HG03439 (cell line): ENCODE measurements at regions not wholly inside any gene's neighbourhood (a gene's known extent, or its start where the extent isn't known, plus 50 kb on each side); places are given as distances from the start of the nearest gene placed in this dataset.

Experiments
- ATAC-seq: cut with Tn5 transposase; IDR thresholded peaks from one replicate; pipeline ENCODE4 v1.9.1; 2021; ENCODE audit warnings: mild to moderate bottlenecking, moderate library complexity; ENCODE audit not compliant: unreplicated experiment

GRCh38 chr6:14910692-14911547, 334.9 kb upstream of the JARID2 start:
- no peak for ATAC-seq

- no peak for ATAC-seq
Observed at GRCh38 chr6:14912226-14912625, 333.6 kb upstream of the JARID2 start.

DNA sequence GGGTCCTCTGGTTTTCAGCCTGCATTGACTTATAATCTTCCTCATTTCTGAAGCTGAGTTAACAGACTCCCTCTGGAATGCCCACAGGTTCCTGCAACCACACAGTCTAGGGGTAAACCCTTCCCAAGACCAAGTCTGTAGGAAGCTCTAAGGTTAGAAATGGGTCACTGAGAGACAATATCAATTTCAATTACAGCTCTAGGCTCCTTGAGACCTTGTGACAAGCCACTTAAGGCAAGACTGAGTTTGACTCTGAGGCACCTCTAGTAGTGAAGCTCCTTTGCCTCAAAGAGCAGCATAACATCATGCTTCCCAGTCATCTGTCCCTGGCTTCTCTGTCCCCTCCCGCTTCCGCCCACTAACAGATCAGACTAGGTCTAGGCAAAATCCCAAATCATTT, 333.2 kb upstream of the JARID2 start:
- ATAC-seq = no peak

GRCh38 chr6:14913931-14914330, 331.9 kb upstream of the JARID2 start:
- no peak for ATAC-seq

DNA sequence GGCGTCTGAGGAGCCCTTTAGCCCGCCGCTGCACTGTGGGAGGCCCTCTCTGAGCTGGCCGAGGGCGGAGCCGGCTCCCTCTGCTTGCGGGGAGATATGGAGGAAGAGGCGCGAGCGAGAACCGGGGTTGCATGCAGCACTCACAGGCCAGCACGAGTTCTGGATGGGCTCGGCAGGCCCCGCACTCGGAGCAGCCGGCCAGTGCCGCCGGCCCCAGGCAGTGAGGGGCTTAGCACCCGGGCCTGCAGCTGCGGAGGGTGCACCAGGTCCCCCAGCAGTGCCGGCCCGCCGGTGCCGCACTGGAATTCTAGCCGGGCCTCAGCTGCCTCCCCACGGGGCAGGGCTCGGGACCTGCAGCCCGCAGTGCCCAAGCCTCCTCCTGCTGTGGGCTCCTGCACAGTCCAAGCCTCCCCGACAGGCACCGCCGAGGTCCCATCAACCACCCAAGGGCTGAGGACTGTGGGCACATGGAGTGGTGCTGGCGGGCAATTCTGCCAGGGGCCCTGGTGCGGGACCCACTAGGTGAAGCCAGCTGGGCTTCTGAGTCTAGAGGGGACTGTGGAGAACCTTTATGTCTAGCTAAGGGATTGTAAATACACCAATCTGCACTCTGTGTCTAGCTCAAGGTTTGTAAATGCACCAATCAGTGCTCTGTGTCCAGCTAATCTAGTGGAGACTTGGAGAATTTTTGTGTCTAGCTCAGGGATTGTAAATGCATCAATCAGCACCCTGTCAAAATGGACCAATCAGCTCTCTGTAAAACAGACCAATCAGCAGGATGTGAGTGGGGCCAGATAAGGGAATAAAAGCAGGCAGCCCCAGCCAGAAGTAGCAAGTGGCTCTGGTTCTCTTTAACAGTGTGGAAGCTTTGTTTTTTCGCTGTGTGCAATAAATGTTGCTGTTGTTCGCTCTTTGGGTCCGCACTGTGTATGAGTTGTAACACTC, 329.7 kb upstream of the JARID2 start:
- ATAC-seq = no peak

- no peak for ATAC-seq
Observed at GRCh38 chr6:14917109-14917910, 328.6 kb upstream of the JARID2 start.

DNA sequence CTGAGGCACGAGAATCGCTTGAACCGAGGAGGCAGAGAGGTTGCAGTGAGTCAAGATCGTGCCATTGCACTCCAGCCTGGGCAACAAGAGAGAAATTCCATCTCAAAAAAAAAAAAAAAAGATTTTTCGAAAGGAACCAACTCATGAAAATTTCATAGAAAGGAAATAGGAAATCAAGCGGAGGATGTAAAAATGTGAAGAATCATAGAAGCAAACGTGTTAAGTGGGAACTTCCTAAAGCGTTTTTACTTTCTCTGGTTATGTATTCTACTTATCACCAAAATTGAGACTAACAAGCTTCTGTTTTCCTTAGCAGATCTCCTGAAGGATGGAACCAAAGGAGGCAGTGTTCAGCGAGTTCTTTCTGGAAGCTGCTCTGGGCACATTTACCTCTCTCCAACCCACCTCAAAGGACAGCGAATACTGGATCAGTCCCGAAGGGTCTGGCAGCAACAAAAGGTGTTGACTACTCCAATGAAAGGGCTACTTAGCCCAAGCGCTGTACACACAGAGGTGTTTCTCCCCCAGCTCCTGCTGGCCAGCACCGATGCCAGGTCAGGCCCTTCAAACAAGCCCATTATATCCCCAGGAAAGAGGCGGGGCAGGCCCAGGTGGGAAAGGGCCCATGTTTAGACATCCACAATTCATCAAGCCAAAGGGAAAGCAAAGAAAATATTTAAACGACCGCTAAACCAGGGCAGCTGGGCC, 327.5 kb upstream of the JARID2 start:
- no peak for ATAC-seq

- no peak for ATAC-seq
Observed at GRCh38 chr6:14919038-14919670, 326.7 kb upstream of the JARID2 start.

DNA sequence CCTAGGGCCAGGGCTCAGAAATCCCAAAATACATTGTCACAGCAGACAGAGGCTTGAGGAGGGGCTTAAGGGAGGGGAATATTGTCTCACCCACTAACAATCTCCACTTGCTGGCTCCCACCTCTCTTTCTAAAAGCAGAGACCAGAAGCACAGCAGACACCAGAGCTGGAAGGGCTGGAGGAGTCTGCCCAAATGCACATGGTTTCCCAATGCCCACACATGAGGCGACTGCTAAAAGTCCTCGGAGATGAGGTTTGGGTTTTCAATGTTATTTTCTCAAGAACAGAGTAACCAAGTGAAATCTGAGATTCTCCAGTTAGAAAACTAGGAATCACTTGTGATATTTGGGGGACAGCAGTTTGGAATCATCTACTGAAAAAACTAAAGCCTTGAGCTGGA, 325.6 kb upstream of the JARID2 start:
- no peak for ATAC-seq

GRCh38 chr6:14921170-14921569, 324.7 kb upstream of the JARID2 start:
- ATAC-seq = no peak

DNA sequence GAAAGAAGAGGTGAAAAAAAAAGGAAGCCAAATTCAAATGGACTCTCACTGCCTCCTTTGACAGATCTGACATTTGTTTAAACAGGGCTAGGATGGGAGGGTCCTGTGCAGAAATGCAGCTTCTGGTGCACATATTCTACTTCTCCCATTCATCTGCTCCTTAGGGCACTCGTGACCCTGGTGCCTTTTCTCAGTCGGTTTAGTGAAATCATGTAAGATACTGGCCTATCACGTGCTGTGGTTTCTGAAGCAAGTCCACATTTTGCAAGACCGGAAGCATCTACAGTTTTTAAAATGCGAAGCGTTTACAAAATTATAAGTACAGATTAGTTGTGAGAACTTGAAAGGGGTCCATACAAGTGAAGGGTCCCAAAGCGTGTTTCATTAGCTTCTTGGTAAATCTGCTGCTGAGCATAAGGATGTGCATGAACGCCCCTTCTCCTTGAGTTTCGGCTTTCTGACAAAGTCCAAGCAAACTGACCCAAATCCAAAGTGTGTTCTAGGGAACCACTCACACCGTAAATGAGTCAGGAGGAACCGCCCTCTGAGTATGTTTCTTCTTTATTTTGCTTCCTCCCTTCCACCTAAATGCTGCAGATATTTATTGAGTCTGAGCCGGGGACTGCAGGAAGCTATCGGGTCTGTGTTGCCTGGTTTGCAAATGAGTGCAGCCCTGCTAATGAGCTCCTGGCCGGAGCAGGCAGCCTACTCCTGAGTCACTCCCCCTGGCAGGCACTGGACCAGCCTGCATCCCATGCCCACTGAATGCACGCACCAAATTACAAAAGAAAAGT, 323.8 kb upstream of the JARID2 start:
- ATAC-seq = no peak

GRCh38 chr6:14922706-14923460, 323.0 kb upstream of the JARID2 start:
- ATAC-seq = no peak

DNA sequence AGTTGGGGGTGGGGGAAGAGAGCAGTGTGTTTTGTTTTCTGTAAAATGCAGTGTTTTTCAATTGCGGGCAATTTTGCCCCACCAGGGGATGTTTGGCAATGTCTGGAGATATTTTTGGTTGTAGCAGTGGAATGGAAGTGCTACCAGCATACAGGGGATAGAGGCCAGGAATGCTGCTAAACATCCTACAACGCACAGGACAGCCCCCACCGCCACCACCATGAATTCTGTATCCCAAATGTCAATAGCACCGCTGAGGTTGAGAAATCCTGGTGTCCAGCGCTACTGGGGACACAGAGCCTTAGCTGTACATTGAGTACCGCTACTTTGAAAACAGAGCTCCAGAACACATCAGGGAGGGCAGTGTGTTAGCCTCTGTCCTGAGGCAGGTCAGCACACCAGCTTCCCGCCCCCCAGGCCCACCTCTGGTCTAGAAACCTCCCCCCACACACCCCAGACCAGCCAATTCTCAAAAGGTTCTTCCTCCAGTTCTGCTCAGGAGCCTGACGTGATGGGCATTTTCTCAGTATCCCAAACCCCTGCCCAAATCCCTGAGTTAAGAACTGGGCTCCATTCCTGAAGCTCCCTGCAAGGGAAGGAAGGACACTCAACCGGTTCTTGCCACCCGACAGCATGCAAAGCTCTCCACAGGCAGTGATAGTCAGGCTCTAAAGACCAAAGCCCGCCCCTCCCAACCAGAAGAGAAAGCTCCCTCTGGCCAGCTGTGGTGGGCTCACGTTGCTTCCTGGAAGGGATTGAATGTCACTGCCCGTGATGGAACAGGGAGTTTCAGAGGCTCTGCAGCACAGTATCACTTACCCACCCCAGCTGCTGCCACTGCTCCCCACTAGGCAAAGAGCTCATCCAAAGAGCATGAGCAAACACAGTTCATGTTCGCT, 321.5 kb upstream of the JARID2 start:
- no peak for ATAC-seq

GRCh38 chr6:14925025-14925698, 320.7 kb upstream of the JARID2 start:
- ATAC-seq = no peak

GRCh38 chr6:14925699-14926026, 320.2 kb upstream of the JARID2 start:
- ATAC-seq = no peak

DNA sequence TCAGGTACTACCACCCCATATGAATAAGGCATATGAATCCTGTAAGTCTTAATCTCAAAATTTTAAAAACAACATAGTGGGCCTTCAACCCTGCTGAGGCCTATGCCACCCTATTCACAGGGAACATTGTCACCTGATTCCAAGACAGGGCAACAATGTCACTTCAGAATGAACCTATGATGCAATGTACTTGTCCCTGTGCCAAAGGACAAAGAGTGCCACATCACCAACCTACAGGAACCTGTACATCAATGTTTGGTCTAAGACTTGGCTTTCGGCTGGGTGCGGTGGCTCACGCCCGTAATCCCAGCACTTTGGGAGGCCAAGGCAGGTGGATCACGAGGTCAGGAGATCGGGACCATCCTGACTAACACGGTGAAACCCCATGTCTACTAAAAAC, 318.5 kb upstream of the JARID2 start:
- no peak for ATAC-seq

DNA sequence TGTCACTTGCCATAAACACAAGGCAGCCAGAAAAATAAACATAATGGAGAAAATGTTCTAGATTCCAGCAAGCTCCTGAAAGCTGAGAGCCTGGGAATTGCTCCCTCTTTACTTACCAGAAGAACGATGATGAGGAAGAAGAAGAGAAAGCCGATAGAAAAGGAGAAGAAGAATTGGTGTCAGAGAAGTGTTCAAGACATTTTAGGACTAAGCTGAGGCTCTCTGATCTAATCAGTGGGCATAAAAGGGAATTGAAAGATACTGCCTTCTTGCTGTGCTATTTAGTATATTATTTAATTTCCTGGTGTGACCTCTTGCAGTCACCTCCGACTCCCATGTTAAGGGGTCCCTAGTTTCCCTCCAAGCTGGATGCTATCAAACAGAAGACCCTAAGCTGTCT, 316.6 kb upstream of the JARID2 start:
- ATAC-seq = no peak
